ENCODE measurements at regions not wholly inside any gene's neighbourhood (a gene's known extent, or its start where the extent isn't known, plus 50 kb on each side); places are given as distances from the start of the nearest gene placed in this dataset.

DNA sequence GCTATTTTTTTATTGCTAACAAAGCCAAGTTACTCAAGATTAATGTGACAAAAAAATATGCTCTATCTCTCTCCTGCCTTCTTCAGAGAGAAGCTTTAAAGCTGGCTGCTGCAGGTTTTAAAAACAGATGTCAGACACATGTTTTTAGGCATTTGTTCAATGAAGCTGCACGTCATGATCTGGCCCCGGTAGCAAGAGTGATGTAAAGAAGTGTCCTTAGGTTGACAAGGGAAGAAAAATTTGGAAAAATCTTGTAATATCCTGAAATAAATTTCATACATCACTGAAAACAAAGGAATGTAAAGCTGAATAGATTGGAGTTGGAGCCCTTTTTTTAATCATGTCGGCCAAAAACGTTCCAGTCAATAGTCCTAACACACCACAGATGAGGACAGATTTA lies 531.4 kb upstream of the NBEA start:
- TF ChIP-seq POLR2A (IDR thresholded peaks at IDR 0.05), result no peak
- TF ChIP-seq, protein P1, sequence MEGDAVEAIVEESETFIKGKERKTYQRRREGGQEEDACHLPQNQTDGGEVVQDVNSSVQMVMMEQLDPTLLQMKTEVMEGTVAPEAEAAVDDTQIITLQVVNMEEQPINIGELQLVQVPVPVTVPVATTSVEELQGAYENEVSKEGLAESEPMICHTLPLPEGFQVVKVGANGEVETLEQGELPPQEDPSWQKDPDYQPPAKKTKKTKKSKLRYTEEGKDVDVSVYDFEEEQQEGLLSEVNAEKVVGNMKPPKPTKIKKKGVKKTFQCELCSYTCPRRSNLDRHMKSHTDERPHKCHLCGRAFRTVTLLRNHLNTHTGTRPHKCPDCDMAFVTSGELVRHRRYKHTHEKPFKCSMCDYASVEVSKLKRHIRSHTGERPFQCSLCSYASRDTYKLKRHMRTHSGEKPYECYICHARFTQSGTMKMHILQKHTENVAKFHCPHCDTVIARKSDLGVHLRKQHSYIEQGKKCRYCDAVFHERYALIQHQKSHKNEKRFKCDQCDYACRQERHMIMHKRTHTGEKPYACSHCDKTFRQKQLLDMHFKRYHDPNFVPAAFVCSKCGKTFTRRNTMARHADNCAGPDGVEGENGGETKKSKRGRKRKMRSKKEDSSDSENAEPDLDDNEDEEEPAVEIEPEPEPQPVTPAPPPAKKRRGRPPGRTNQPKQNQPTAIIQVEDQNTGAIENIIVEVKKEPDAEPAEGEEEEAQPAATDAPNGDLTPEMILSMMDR (IDR thresholded peaks at IDR 0.05 in 8 of 11, conservative IDR thresholded peaks at IDR 0.05 in 3 of 11), result no peak

Data from spleen (tissue), 7 donors.